Muscle layer of duodenum (tissue), 2 donors: ENCODE measurements at regions not wholly inside any gene's neighbourhood (a gene's known extent, or its start where the extent isn't known, plus 50 kb on each side); places are given as distances from the start of the nearest gene placed in this dataset.

Experiments used
- H3K27ac ChIP-seq: one replicate; pipeline ENCODE4 v1.7.0; 2013; ENCODE audit warnings: mild to moderate bottlenecking, low read length
- H3K27me3 ChIP-seq: one replicate; pipeline ENCODE4 v1.7.0; 2013; ENCODE audit warnings: low read depth, mild to moderate bottlenecking, control low read depth, low read length
- H3K36me3 ChIP-seq, 2 donors: one replicate each; pipeline ENCODE4 v1.7.0; 2013; ENCODE audit warnings: low read length in 2 of 2, control low read depth in 1 of 2, mild to moderate bottlenecking in 1 of 2; ENCODE audit not compliant: insufficient read depth in 2 of 2, control insufficient read depth in 1 of 2
- H3K4me1 ChIP-seq, 2 donors: one replicate each; pipeline ENCODE4 v1.7.0; 2013; ENCODE audit warnings: low read length in 2 of 2, mild to moderate bottlenecking in 2 of 2, control low read depth in 1 of 2, moderate library complexity in 1 of 2; ENCODE audit not compliant: insufficient read depth in 2 of 2, control insufficient read depth in 1 of 2
- H3K4me3 ChIP-seq, 2 donors: one replicate each; pipeline ENCODE4 v1.7.0; 2013; ENCODE audit warnings: low read length in 2 of 2, low read depth in 1 of 2, mild to moderate bottlenecking in 1 of 2
- H3K9me3 ChIP-seq, 2 donors: one replicate each; pipeline ENCODE4 v1.7.0; 2013; ENCODE audit warnings: low read length in 2 of 2, control low read depth in 1 of 2, mild to moderate bottlenecking in 1 of 2; ENCODE audit not compliant: control insufficient read depth in 1 of 2
- donor health status: healthy.

DNA sequence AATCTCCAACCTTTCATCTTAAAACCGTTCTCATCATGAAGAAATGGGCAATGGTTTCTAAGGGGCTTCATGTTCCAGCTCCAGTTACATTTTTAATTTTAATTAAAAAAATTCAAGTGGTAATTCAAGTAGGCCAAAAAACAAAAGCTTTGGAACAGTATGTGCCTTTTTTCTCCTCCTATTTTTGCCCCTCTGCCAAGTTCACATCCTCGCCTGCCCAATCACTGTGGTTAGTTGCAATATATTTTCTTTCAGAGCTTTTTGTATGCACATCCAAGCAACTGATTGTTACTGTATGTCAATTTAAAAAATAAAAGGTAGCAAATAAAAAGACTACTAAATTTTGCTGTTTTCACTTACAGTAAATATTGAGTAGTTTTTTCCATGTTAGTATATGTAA, 99.8 kb upstream of the B3GAT2 start:
- Histone ChIP-seq H3K9me3 (no peaks in the 10 kb centered on the region), H3K4me3 (no peak overlapping the region), H3K27me3 (no peaks in the 10 kb centered on the region), H3K36me3 (no peaks in the 10 kb centered on the region), H3K27ac (no peak overlapping the region), H3K4me1 (no peaks in the 10 kb centered on the region)

DNA sequence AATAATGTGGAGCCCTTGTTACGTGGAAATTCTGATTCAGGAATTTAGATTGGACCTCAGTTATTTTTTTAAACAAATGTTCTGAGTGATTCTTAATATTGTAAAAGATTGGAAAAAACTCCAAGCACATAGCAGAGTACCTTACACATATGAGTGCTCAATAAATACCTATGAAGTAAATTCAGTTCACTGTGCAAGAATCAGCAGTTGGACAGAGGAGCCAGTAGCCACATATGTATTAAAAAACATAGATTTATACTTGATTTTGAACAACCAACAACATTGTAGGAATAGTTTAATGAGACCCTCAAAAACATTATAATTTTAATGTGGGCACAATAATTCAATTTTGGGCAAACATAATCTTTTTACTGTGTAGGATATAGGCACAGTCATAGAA, 109.3 kb upstream of the B3GAT2 start:
- no peaks in the 10 kb centered on the region for H3K9me3 ChIP-seq
- H3K4me1 ChIP-seq, result no peaks in the 10 kb centered on the region
- no peaks in the 10 kb centered on the region for H3K27me3 ChIP-seq
- H3K27ac ChIP-seq, result no peak overlapping the region
- no peaks in the 10 kb centered on the region for H3K36me3 ChIP-seq
- H3K4me3 ChIP-seq, result no peak overlapping the region

DNA sequence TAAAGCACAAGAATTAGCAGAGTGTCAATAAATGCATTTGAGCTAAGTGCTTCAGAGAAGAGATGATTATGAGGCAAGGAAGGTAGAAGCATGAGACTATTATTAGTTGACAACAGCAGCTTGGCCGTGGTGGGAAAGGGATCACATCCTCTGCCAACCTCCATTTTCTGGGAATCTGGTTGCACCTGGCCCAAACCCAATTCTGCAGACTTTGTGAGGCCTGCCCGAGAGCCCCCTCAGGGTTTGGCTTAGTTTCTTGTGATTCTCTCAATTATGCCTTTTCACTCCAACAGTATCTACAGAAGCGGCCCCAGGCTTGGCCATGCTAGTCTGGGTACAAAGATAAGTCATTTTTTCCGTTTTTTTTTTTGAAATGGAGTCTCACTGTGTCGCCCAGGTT, 111.0 kb upstream of the B3GAT2 start:
- Histone ChIP-seq H3K9me3 (no peaks in the 10 kb centered on the region), H3K27me3 (no peaks in the 10 kb centered on the region), H3K27ac (no peak overlapping the region), H3K4me1 (no peaks in the 10 kb centered on the region), H3K36me3 (no peaks in the 10 kb centered on the region), H3K4me3 (no peak overlapping the region)

DNA sequence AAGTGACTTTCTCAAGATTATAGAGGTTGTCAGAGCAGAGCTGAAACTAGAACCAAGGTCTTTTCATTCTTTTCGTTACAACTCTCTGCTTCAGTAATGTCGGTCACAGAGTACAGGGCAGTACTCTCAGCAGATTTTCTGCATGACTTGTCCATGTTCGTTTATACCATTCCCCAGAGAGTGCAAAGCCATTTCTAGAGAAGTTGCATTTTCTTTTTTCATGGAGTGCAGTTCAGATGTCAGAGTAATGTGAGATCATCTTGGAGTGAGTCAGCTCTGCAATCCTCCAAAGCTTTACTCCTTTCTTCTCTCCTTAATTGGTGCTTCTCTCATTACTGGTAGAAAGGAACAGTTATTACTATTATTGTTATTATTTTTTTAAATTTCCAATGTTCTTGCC, 115.6 kb upstream of the B3GAT2 start:
- H3K27me3 ChIP-seq, result no peaks in the 10 kb centered on the region
- no peak overlapping the region for H3K27ac ChIP-seq
- H3K36me3 ChIP-seq, result no peaks in the 10 kb centered on the region
- no peaks in the 10 kb centered on the region for H3K4me1 ChIP-seq
- H3K9me3 ChIP-seq, result peaks cover 0 to 2% of the 10 kb centered on the region in 2 donors
- no peak overlapping the region for H3K4me3 ChIP-seq

DNA sequence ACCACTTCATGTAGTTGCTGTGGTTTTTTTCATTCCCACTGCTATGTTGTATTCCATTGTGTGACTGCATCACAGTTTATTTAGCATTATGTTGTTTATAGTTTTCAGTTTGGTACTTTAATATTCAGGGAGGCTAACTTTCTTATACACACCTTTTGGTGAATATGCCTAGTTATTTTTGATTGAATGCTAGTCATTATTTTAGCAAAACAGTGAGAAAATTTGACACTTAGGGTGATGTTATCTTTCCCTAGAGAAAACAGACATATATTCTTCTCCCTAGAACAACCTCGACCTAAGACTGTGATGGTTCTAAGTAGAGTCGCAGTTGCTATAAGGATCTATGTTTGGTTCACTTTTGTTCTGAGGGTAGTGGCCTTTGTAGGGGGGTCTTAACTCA, 120.8 kb upstream of the B3GAT2 start:
- Histone ChIP-seq H3K9me3 (peaks cover 0 to 13% of the 10 kb centered on the region in 2 donors), H3K27me3 (no peaks in the 10 kb centered on the region), H3K27ac (no peak overlapping the region), H3K4me1 (no peaks in the 10 kb centered on the region), H3K4me3 (no peak overlapping the region), H3K36me3 (no peaks in the 10 kb centered on the region)

DNA sequence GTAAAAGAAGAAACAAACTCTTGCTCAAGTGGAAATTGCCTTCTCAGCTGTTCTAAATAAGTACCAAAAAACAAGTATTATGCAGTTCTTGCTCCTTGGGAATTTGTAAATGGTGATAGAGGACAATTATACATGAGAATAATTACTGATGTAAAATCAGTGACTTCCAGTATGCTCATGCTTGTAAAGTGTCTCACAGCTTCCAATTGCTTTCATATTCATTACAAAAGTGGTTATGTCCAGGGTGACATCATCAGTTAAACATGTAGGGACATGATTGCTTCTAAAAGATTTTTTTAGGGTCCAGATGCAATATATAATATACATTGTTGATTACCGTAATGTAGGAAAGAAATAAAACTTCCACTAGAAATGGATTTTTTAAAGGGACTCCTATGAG, 122.8 kb upstream of the B3GAT2 start:
- no peak overlapping the region for H3K4me3 ChIP-seq
- H3K36me3 ChIP-seq, result no peaks in the 10 kb centered on the region
- no peaks in the 10 kb centered on the region for H3K4me1 ChIP-seq
- H3K27ac ChIP-seq, result no peak overlapping the region
- peaks cover 0 to 13% of the 10 kb centered on the region in 2 donors for H3K9me3 ChIP-seq
- no peaks in the 10 kb centered on the region for H3K27me3 ChIP-seq

DNA sequence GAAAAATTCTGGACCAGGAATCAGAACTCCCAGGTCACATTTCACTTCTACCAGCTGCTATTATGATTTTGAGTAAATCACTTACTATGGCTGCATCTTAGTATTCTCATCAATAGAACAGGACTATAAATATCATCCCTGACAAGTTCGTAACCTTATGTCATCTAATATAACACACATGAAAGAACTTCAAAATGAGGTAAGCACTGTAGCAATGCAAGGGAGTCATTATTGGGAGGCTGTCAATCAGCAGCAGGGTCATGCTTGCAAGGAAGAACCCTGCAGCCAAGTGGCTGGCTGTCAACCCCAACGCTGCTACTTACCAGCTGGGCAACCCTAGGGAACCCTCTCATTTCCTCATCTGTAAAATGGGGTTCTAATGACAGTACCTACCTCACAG, 123.3 kb upstream of the B3GAT2 start:
- Histone ChIP-seq H3K27ac (no peak overlapping the region), H3K4me3 (no peak overlapping the region), H3K4me1 (no peaks in the 10 kb centered on the region), H3K27me3 (no peaks in the 10 kb centered on the region), H3K36me3 (no peaks in the 10 kb centered on the region), H3K9me3 (peaks cover 0 to 13% of the 10 kb centered on the region in 2 donors)

DNA sequence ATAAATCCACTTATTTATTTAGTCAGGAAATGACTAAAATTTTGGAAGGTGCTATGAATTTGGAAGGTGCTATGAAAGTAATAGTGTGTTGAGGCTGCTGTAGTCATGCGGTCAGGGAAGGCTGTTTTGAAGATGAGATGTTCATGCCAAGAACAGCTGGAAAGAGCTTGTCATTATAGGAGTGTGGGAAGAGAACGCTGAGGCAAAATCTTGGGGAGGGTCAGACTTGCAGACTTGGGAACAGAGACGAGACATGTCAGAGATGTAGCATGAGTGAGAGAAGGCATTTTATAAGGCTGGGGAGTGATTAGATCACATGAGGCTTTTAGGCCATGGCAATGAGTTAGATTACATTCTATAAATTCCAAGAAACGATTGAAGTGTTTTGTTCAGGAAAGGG, 124.0 kb upstream of the B3GAT2 start:
- no peak overlapping the region for H3K4me3 ChIP-seq
- H3K9me3 ChIP-seq, result peaks cover 0 to 13% of the 10 kb centered on the region in 2 donors
- H3K27me3 ChIP-seq, result no peaks in the 10 kb centered on the region
- H3K4me1 ChIP-seq, result no peaks in the 10 kb centered on the region
- no peaks in the 10 kb centered on the region for H3K36me3 ChIP-seq
- H3K27ac ChIP-seq, result no peak overlapping the region

DNA sequence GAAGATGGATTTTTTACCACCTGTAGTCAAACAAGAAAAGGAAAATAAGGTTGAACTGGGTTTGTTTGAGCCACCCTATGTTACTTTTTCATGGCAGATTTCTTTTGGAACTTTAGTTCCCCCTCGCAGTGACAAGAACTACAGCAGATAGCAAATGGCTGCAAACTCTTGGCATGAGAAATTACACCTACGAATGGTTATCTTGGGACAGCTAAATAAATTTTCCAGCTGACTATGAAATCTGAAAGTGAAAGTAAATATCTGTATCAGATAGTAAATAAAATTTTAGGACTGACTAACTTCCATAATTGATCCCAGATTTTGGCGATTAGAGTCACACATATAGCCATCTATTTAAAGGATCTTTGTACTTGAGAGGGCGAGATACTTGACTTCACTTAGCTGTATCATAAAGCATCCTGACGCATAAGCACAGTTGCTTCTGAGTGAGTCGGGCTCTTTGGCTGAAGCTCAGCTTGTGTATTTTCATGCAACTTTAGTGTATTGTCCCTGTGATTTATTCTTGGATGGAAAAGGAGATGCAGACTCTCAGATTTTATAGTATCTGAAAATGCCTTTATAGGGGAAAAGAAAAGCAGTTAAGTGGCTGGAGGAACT, 125.3 kb upstream of the B3GAT2 start:
- Histone ChIP-seq H3K4me1 (no peaks in the 10 kb centered on the region), H3K27me3 (no peaks in the 10 kb centered on the region), H3K9me3 (peaks cover 0 to 13% of the 10 kb centered on the region in 2 donors), H3K4me3 (peak overlapping the region; percentile 35 to 47), H3K27ac (no peak overlapping the region), H3K36me3 (no peaks in the 10 kb centered on the region)

DNA sequence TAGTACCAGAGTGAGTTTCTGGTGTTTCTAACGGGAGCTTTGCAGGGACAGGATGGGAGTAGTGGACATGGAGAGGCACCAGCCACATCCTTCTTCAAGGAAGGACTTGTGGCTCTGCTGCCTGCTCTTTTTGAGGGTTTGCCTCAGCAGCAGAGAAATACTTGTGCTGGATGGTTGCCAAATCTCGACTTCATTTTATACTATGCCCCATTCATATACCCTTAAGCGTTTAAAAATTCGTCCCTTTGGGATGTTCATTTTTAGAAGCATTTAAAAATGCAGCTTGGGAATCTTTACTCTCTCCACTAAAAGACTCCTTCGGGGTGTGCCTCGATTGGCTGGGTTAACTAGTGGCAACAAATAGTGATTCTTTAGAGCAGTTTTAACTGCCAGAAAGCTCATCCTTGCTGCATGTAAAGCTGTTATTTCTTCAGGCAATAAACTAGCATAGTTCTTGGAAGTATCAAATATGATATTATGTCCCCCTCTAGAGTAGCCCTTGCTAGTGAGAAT, 126.5 kb upstream of the B3GAT2 start:
- Histone ChIP-seq H3K4me1 (no peaks in the 10 kb centered on the region), H3K9me3 (peaks cover 0 to 3% of the 10 kb centered on the region in 2 donors), H3K4me3 (no peak overlapping the region), H3K27me3 (no peaks in the 10 kb centered on the region), H3K36me3 (no peaks in the 10 kb centered on the region), H3K27ac (no peak overlapping the region)

DNA sequence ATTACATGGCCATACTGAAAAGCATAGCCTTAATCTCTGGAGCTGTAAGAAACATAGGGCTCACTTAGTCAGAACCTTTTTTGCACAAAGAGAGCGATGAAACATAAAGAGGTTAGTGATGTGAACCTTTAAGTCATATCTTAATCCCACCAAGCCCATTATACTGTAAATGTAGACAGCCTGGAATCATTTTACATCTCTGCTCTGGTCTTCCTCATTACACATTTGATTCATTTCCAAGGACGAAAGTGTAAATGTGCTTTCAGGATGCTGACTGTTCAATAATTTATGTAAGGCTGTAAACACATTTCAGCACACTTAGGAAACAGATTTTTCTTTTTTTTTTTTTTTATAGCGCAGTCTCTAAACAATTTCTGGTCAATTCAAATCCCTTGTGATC, 131.3 kb upstream of the B3GAT2 start:
- Histone ChIP-seq H3K9me3 (no peaks in the 10 kb centered on the region), H3K27me3 (no peaks in the 10 kb centered on the region), H3K4me1 (no peaks in the 10 kb centered on the region), H3K36me3 (no peaks in the 10 kb centered on the region), H3K27ac (no peak overlapping the region), H3K4me3 (no peak overlapping the region)

DNA sequence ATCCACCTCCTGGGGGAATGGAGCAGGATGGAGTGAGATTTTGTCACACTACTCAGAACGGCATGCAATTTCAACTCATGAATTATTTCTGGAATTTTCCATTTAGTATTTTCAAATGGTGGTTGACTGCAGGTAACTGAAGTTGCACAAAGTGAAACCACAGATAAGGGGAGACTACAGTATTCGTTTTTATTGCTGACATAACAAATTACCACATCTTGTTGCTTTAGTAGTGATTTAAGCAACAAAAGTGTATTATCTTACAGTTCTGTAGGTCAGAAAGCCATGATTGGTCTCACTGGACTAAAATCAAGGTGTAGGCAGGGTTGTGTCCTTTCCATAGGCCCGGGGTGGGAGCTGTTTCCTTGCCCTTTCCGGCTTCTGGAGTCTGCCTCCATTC, 133.4 kb upstream of the B3GAT2 start:
- no peaks in the 10 kb centered on the region for H3K27me3 ChIP-seq
- H3K4me3 ChIP-seq, result no peak overlapping the region
- H3K36me3 ChIP-seq, result no peaks in the 10 kb centered on the region
- no peaks in the 10 kb centered on the region for H3K4me1 ChIP-seq
- no peaks in the 10 kb centered on the region for H3K9me3 ChIP-seq
- no peak overlapping the region for H3K27ac ChIP-seq
